GM21528 (cell line): ENCODE measurements at regions not wholly inside any gene's neighbourhood (a gene's known extent, or its start where the extent isn't known, plus 50 kb on each side); places are given as distances from the start of the nearest gene placed in this dataset.

Experiments used
- ATAC-seq: cut with Tn5 transposase; IDR thresholded peaks from one replicate; pipeline ENCODE4 v1.9.1; 2021; ENCODE audit warnings: mild to moderate bottlenecking, moderate library complexity; ENCODE audit not compliant: unreplicated experiment, low FRiP score

DNA sequence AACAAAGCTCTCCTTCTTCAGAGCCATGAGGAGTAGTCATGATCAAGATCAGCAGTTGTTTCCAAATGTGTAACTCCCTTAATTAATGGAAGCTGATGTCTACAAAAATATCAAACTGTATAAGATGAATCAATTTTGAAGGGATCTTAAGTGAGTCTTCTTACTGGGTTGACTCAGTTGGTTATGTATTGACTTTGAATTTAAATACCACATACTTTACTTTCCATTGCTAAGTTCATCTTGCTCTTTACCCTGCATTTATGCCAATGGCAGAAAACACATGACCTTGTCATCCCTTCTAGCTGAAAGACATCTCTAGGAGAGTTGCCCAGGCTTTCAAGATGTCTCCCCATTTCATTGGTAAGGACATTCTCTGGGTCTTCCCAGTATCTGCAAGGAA, 123.2 kb upstream of the STMND1 start:
- no peak for ATAC-seq

GRCh38 chr6:16976385-16977183, 125.3 kb upstream of the STMND1 start:
- no peak for ATAC-seq

- ATAC-seq: no peak
These were observed 127.0 kb upstream of the STMND1 start for GRCh38 chr6:16974704-16975359.

DNA sequence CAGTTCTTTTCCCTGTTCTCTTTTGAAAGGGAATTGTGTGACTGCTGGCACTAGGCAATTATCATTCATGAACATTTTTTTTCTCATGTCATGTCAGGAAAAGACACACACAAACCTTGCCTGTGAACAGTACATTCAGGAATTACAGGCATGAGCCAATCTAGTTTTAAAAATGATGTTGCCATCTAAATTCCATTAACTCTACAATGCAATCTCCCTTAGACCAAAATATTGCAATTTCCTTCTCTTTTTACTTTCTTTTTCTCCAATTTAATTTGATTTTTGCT, 127.5 kb upstream of the STMND1 start:
- no peak for ATAC-seq

DNA sequence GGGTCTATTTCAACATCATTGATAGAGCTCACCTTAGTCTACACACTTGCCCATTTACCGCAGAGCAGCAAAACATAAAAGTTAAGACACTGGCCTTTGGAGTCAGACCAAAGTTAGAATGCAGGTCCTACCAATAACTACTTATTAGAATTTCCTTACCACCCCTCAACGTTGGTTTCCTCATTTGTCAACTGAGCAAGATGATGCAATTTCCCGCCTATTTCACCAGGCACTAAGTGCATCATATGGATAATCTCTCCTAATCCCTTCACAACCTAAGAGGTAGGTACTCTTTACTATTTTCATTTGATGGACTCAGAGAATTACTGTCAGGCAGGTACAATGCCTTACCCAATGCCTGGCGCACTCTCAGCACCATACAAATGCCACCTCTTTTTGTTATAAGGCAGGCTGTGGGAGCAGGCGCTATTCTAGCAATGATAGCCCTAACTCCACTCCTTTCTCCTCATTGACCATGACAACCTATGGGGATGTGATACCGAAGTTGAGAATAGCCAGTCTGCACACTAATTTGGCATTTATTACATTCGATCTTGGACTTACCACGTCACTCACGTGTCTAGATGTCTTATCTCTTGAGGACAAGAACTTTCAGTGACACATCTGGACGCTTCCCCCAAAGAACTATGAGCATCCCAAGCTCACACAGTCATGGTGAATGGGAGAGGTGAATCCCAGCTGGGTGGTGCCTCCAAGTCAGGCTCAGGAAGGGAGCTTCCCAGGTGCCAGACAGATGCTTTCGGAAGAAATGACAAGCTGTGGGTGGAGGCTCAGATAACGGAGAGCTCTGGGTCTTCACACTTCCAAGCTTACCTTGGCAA, 128.1 kb upstream of the STMND1 start:
- ATAC-seq: no peak

DNA sequence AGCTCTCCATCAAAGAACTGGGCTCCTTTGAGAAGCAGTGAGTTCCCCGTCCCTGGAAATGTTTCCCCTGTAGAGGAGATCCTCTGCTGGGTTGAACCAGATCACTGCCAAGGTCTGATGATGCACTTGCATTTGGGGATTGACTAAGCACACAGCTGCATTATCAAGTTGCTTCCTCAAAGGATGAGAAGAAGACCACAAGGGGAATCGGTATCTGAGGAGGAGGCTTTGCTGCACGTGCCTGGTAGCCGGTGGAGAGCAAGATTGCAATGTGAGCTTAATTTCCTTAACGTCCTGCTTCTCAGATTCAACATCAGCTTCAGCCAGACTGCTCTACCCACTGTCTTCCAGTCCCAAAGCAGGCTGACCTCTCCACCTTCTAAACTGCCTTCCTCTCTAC, 128.8 kb upstream of the STMND1 start:
- ATAC-seq: no peak

DNA sequence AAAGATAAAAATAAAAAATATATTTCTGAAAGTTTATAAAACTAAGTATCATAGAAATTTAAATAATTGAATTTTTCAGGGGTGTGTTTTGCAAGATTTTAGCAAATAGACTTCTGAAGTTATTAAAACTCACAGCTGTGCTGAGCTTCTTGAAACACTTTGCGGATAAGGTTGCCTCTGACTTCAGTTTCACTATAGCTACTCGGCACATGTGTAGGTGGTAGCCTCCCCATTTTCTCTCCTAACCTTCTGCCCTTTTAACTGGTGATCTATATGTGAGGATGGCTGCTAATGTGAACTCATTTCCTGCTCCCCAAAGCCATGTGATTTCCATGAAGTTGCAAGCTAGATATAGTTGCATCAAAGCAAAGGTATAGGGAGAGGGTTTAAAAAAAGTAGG, 129.3 kb upstream of the STMND1 start:
- no peak for ATAC-seq

- ATAC-seq: no peak
These were observed 131.9 kb upstream of the STMND1 start for GRCh38 chr6:16969699-16970655.

GRCh38 chr6:16968101-16968500, 133.7 kb upstream of the STMND1 start:
- ATAC-seq: no peak

GRCh38 chr6:16967470-16967817, 134.4 kb upstream of the STMND1 start:
- ATAC-seq: no peak

DNA sequence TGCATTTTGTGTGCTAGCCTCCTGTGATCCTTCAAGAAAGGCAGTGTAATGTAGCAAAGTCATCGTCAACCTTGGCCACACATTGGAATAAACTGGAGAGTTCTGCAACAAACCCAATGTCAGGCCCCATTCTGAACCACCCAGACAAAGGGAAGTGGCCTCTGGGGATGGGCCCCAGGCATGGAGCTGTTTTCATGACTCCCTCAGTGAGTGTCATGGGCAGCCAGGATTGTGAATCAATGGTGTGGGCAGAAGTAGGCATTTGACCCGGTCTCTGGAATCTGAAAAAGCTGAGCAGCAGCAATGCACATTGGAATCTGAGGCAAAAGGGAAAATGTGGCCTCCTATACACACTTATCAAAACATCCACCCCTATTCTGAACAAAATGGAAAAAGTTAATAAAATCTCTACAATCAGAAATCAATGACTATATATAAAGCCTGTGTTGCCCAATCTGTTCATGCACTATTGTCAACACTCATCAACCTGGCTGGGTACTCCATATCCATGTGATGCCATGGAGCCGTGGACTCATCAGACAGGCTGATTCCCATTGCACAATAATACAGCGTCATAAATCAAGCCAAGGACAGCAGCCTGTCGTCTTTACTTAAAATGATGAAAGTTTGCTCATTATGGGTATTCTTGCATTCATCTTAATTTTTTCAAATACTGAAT, 134.9 kb upstream of the STMND1 start:
- ATAC-seq: no peak

- ATAC-seq: no peak
These were observed 136.2 kb upstream of the STMND1 start for GRCh38 chr6:16965689-16966088.

GRCh38 chr6:16964553-16965499, 137.0 kb upstream of the STMND1 start:
- peak; percentile 89 for ATAC-seq

DNA sequence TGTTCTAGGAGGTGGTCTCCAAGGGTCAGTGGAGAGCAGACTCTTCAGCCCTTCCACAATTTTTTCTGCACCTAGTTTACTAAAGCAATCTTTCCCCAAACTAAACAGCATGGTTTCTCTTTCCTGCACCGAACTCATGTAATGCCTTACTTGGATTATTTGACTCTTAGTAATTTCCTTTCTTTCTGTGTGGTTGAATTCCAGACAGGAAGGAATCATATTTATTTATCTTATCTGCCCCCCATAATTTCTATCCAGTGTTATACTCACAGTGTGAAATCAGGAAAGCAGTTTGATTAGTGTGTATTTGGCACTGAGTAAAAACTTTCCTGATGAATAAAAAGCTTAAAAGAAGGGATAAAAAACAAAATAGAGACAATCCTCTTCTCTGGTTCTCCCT, 140.3 kb upstream of the STMND1 start:
- ATAC-seq: no peak

GRCh38 chr6:16959789-16960188, 142.1 kb upstream of the STMND1 start:
- no peak for ATAC-seq

GRCh38 chr6:16956361-16956760, 145.5 kb upstream of the STMND1 start:
- ATAC-seq: no peak

DNA sequence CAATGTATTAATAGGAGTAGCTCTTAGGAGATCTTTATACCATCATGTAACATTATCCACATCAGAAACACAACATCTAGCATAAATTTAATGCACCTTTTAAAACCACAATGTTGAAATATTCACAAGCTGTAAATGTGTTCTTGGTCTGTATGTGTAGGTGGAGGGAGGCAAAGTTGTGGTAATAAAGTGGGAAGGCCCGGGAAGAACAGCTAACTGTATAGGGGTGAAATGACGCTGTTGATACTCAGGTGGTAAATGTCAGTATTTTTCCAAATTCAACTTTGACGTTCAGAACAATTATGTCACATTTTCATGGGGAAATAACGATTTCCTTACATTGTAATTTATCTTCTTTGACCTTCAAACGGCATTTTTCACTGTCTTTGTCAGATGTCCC, 146.0 kb upstream of the STMND1 start:
- ATAC-seq: no peak

GRCh38 chr6:16953905-16954304, 147.9 kb upstream of the STMND1 start:
- ATAC-seq: no peak

DNA sequence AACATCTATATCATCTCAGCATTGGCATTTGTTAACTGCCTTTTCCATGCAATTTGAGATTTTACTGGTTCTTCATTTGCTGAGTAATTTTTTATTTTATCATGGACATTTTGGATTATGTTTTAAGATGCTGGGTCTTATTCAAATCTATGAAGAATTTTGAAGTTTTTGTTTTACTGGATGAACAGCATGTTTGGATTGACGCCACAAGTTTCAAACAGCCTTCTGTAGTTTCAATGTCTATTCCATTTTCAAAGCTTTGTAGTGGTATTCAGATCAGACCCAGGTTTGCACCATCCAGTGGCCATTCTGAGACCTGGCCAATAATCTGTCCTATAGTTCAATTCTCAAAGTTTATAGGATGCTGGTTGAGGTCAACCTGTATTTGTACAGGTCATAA, 148.4 kb upstream of the STMND1 start:
- ATAC-seq: no peak
